Transverse colon (tissue), 4 donors: ENCODE measurements at regions not wholly inside any gene's neighbourhood (a gene's known extent, or its start where the extent isn't known, plus 50 kb on each side); places are given as distances from the start of the nearest gene placed in this dataset.

Experiments
- DNase-seq: peaks from one replicate; pipeline ENCODE4 v3.0.0-alpha.2; 2019
- H3K27ac ChIP-seq, 4 donors: fragments of 200-600 bp; sonication (generic); 2 replicates each; pipeline ENCODE4 v1.5.1; 2016 to 2018; ENCODE audit warnings: inconsistent platforms in 4 of 4
- H3K27me3 ChIP-seq: fragments of 200-600 bp; sonication (generic); 2 replicates; pipeline ENCODE4 v1.5.1; 2017; ENCODE audit warnings: inconsistent platforms
- H3K36me3 ChIP-seq, 4 donors: fragments of 200-600 bp; sonication (generic); 2 replicates each; pipeline ENCODE4 v1.5.1; 2017 to 2019; ENCODE audit warnings: inconsistent platforms in 4 of 4
- H3K4me1 ChIP-seq, 4 donors: fragments of 200-600 bp; sonication (generic); 2 replicates each; pipeline ENCODE4 v1.5.1; 2017 to 2020; ENCODE audit warnings: inconsistent platforms in 4 of 4
- H3K4me3 ChIP-seq, 4 donors: fragments of 200-600 bp; sonication (generic); 1 replicate in 1 of 4; 2 replicates in 3 of 4; pipeline versions ENCODE4 v1.5.1 to v1.6.1; 2017 to 2019; ENCODE audit warnings: inconsistent platforms in 4 of 4
- H3K9me3 ChIP-seq, 2 donors: fragments of 200-600 bp; sonication (generic); 2 replicates each; pipeline ENCODE4 v1.5.1; 2017 to 2019; ENCODE audit warnings: inconsistent platforms in 2 of 2
- CTCF ChIP-seq, 5 experiments: fragments of 200-600 bp in 3 of 5; fragments of 450-650 bp in 2 of 5; sonication (generic) in 3 of 5; IDR thresholded peaks; 1 replicate in 2 of 5; 2 replicates in 3 of 5; pipeline ENCODE4 v1.5.1; 2016 to 2017; ENCODE audit warnings: antibody characterized with exemption in 5 of 5, inconsistent platforms in 3 of 5, mild to moderate bottlenecking in 2 of 5, moderate library complexity in 1 of 5
- EP300 ChIP-seq: sonication (generic); formaldehyde crosslinking; IDR thresholded peaks from one replicate; pipeline ENCODE4 v1.6.1; 2017; ENCODE audit warnings: antibody characterized with exemption, low read depth
- POLR2A ChIP-seq: fragments of 450-650 bp; IDR thresholded peaks from one replicate; pipeline ENCODE4 v1.6.1; 2016; ENCODE audit warnings: antibody characterized with exemption, mild to moderate bottlenecking, moderate library complexity
- POLR2AphosphoS5 ChIP-seq, 3 donors: sonication (generic); formaldehyde crosslinking; IDR thresholded peaks; one replicate each; pipeline ENCODE4 v1.6.1; 2016; ENCODE audit warnings: antibody characterized with exemption in 3 of 3
- WGBS, 2 donors: methylation state at CpG; one replicate each; pipeline ENCODE4 v1.1.5; 2018; ENCODE audit warnings: low coverage in 1 of 2; 5-methylcytosine and 5-hydroxymethylcytosine counted together
- in situ Hi-C, 4 donors: fragments of 200-750 bp; cut with MboI; loops; one replicate each; pipeline versions ENCODE4 v1.15.0 to v1.15.1; 2017; ENCODE audit warnings: low sequenced_read_pairs in 3 of 4, low pct_ligation_motif_present in 1 of 4, low pct_unique_long_range_greater_than_20kb in 1 of 4
- intact Hi-C: fragments of 100-400 bp; cut with DNase I; formaldehyde crosslinking; loops from one replicate; pipeline ENCODE4 v1.15.1; 2023; ENCODE audit warnings: low total_unique reads

- in situ Hi-C loops: no loop called here
- DNase-seq: no peak
- H3K9me3 ChIP-seq: no peaks in the 10 kb centered on the region
- H3K4me3 ChIP-seq: no peak overlapping the region
- H3K27ac ChIP-seq: no peak overlapping the region
- peaks cover 0 to 3% (median 0%) of the 10 kb centered on the region in 4 donors for H3K4me1 ChIP-seq
- H3K27me3 ChIP-seq: no peaks in the 10 kb centered on the region
- 90 to 92% methylated on average over 3 of the region's 3 CpGs for WGBS, 2 donors
- intact Hi-C loops: no loop called here
- no peaks in the 10 kb centered on the region for H3K36me3 ChIP-seq
- no peak for TF ChIP-seq EP300
- TF ChIP-seq CTCF (IDR thresholded peaks at IDR 0.05): no peak
- no peak for TF ChIP-seq POLR2A
- TF ChIP-seq POLR2AphosphoS5 (IDR thresholded peaks at IDR 0.05): no peak
These were observed 86.9 kb upstream of the BCL6 start for GRCh38 chr3:187832202-187832601.

- no peak overlapping the region for H3K4me3 ChIP-seq
- H3K27ac ChIP-seq: no peak overlapping the region
- H3K36me3 ChIP-seq: no peaks in the 10 kb centered on the region
- peaks cover 0 to 3% (median 0%) of the 10 kb centered on the region in 4 donors for H3K4me1 ChIP-seq
- intact Hi-C loops (no loop called here), in situ Hi-C loops (no loop called here)
- WGBS, 2 donors: 86 to 96% methylated on average over 3 of the region's 3 CpGs
- no peaks in the 10 kb centered on the region for H3K9me3 ChIP-seq
- TF ChIP-seq EP300 (no peak), POLR2A (no peak), POLR2AphosphoS5 (IDR thresholded peaks at IDR 0.05) (no peak), CTCF (IDR thresholded peaks at IDR 0.05) (no peak)
- no peaks in the 10 kb centered on the region for H3K27me3 ChIP-seq
- DNase-seq: no peak
These were observed 88.1 kb upstream of the BCL6 start for GRCh38 chr3:187833375-187833774.

GRCh38 chr3:187833799-187834578 is 88.7 kb upstream of the BCL6 start:
- 85% methylated on average over 9 of the region's 9 CpGs; no CpG with 5 or more reads in 1 of the 2 donors for WGBS, 2 donors
- peaks cover 0 to under 1% (median 0%) of the 10 kb centered on the region in 4 donors for H3K4me1 ChIP-seq
- no peaks in the 10 kb centered on the region for H3K27me3 ChIP-seq
- H3K4me3 ChIP-seq: no peak overlapping the region
- DNase-seq: no peak
- H3K36me3 ChIP-seq: no peaks in the 10 kb centered on the region
- H3K9me3 ChIP-seq: no peaks in the 10 kb centered on the region
- no peak for TF ChIP-seq EP300
- H3K27ac ChIP-seq: no peak overlapping the region
- intact Hi-C loops: no loop called here
- in situ Hi-C loops: no loop called here

- H3K27me3 ChIP-seq: no peaks in the 10 kb centered on the region
- 88 to 95% methylated on average over 5 to 8 of the region's 8 CpGs for WGBS, 2 donors
- no peaks in the 10 kb centered on the region for H3K36me3 ChIP-seq
- no peaks in the 10 kb centered on the region for H3K9me3 ChIP-seq
- no peak for DNase-seq
- H3K4me1 ChIP-seq: no peaks in the 10 kb centered on the region
- in situ Hi-C loops (no loop called here), intact Hi-C loops (no loop called here)
- H3K4me3 ChIP-seq: no peak overlapping the region
- H3K27ac ChIP-seq: no peak overlapping the region
- TF ChIP-seq POLR2AphosphoS5 (IDR thresholded peaks at IDR 0.05) (no peak), CTCF (IDR thresholded peaks at IDR 0.05) (no peak), EP300 (no peak), POLR2A (no peak)
These were observed 91.8 kb upstream of the BCL6 start for GRCh38 chr3:187836823-187837770.
